SK-N-SH (cell line): ENCODE measurements at regions not wholly inside any gene's neighbourhood (a gene's known extent, or its start where the extent isn't known, plus 50 kb on each side); places are given as distances from the start of the nearest gene placed in this dataset.

Experiments used
- CTCF ChIA-PET: fragments of 300-600, 350-600 bp; formaldehyde crosslinking; extraction: SDS; loops from one replicate; lab custom pipeline; 2021; lab: Yijun Ruan, JAX
- POLR2A ChIA-PET: fragments of 350-600 bp; sonication (Branson Sonifier 250); formaldehyde crosslinking; extraction: SDS; loops from one replicate; lab custom pipeline; 2020; ENCODE audit warnings: antibody characterized with exemption, inconsistent platforms; lab: Yijun Ruan, JAX
- DNase-seq: peaks from one replicate; pipeline ENCODE4 v3.0.0; 2012
- H2AFZ ChIP-seq: fragments of 200-600 bp; sonication (generic); 2 replicates; pipeline ENCODE4 v1.8.1; 2016; ENCODE audit warnings: antibody characterized with exemption, mild to moderate bottlenecking, low read depth
- H3F3A ChIP-seq: fragments of 200-600 bp; sonication (generic); replicated peaks from 2 replicates; pipeline ENCODE3; 2016; ENCODE audit warnings: antibody characterized with exemption, mild to moderate bottlenecking; ENCODE audit not compliant: insufficient read depth
- H3K27ac ChIP-seq, 2 experiments: fragments of 200-500 bp in 1 of 2; fragments of 200-600 bp in 1 of 2; sonication (Bioruptor generic) in 1 of 2; sonication (generic), shearing (Covaris generic) in 1 of 2; 2 replicates each; pipeline versions ENCODE4 v1.5.1 to v1.6.1; 2014 to 2016; ENCODE audit warnings: low read depth in 2 of 2, inconsistent platforms in 1 of 2, low read length in 1 of 2, mild to moderate bottlenecking in 1 of 2, mixed read lengths in 1 of 2
- H3K27me3 ChIP-seq: fragments of 200-600 bp; sonication (generic), shearing (Covaris generic); 2 replicates; pipeline ENCODE4 v1.6.1; 2016; ENCODE audit warnings: mixed run types; ENCODE audit not compliant: insufficient read depth
- H3K36me3 ChIP-seq, 2 experiments: fragments of 200-500 bp in 1 of 2; fragments of 200-600 bp in 1 of 2; sonication (Bioruptor generic) in 1 of 2; sonication (generic) in 1 of 2; replicated peaks in 1 of 2; 2 replicates each; pipeline versions ENCODE3 to v1.5.1; 2014 to 2016; ENCODE audit warnings: low read length in 1 of 2, mild to moderate bottlenecking in 1 of 2; ENCODE audit not compliant: insufficient read depth in 2 of 2, control insufficient read depth in 1 of 2
- H3K4me1 ChIP-seq, 2 experiments: fragments of 200-500 bp in 1 of 2; fragments of 200-600 bp in 1 of 2; sonication (Bioruptor generic) in 1 of 2; sonication (generic), shearing (Covaris generic) in 1 of 2; 2 replicates each; pipeline versions ENCODE4 v1.5.1 to v1.6.1; 2014 to 2016; ENCODE audit warnings: low read depth in 1 of 2, low read length in 1 of 2, mixed run types in 1 of 2; ENCODE audit not compliant: insufficient read depth in 2 of 2, control insufficient read depth in 1 of 2
- H3K4me2 ChIP-seq: fragments of 200-600 bp; sonication (generic), shearing (Covaris generic); 2 replicates; pipeline ENCODE4 v1.6.1; 2017; ENCODE audit warnings: mixed run types
- H3K4me3 ChIP-seq, 2 experiments: fragments of 200-500 bp in 1 of 2; fragments of 200-600 bp in 1 of 2; sonication (Bioruptor generic) in 1 of 2; sonication (generic), shearing (Covaris generic) in 1 of 2; 2 replicates each; pipeline versions ENCODE4 v1.5.1 to v1.8.1; 2014 to 2016; ENCODE audit warnings: low read depth in 2 of 2, inconsistent platforms in 1 of 2, low read length in 1 of 2, mild to moderate bottlenecking in 1 of 2, mixed read lengths in 1 of 2, moderate library complexity in 1 of 2
- H3K79me2 ChIP-seq: fragments of 200-600 bp; sonication (generic); 2 replicates; pipeline ENCODE4 v1.8.1; 2017; ENCODE audit warnings: mild to moderate bottlenecking; ENCODE audit not compliant: insufficient read depth
- H3K9ac ChIP-seq: fragments of 200-600 bp; sonication (generic); 2 replicates; pipeline ENCODE4 v1.6.1; 2017; ENCODE audit warnings: mixed run types
- H3K9me2 ChIP-seq: fragments of 200-600 bp; sonication (generic); 2 replicates; pipeline ENCODE4 v1.6.1; 2017; ENCODE audit warnings: mixed run types
- H3K9me3 ChIP-seq: fragments of 200-600 bp; sonication (generic); 2 replicates; pipeline ENCODE4 v1.6.1; 2017; ENCODE audit warnings: mixed run types, mild to moderate bottlenecking, moderate library complexity
- H4K20me1 ChIP-seq: fragments of 200-600 bp; sonication (generic); 2 replicates; pipeline ENCODE4 v1.6.1; 2017; ENCODE audit warnings: mild to moderate bottlenecking, mixed run types; ENCODE audit not compliant: insufficient read depth
- CHD2 ChIP-seq: fragments of 150-350 bp; IDR thresholded peaks from 2 replicates; pipeline ENCODE4 v1.6.1; 2018; ENCODE audit warnings: low read length; ENCODE audit not compliant: partially characterized antibody
- EP300 ChIP-seq, 2 experiments: IDR thresholded peaks; 2 replicates each; pipeline versions ENCODE4 v1.4.0 to v1.6.1; 2012; ENCODE audit warnings: borderline replicate concordance in 1 of 2, low read depth in 1 of 2, low read length in 1 of 2
- EZH2phosphoT487 ChIP-seq: fragments of 200-600 bp; sonication (generic); IDR thresholded peaks from 2 replicates; pipeline ENCODE4 v1.6.1; 2017; ENCODE audit warnings: low read depth, mixed run types, mild to moderate bottlenecking, antibody characterized with exemption, moderate library complexity, borderline replicate concordance
- FOSL2 ChIP-seq: IDR thresholded peaks from 2 replicates; pipeline ENCODE4 v1.4.0; 2012; ENCODE audit warnings: low read depth, mild to moderate bottlenecking, moderate library complexity, borderline replicate concordance
- FOXM1 ChIP-seq: IDR thresholded peaks from 2 replicates; pipeline ENCODE4 v1.4.0; 2012; ENCODE audit warnings: low read depth, mild to moderate bottlenecking
- JUND ChIP-seq: IDR thresholded peaks from 2 replicates; pipeline ENCODE4 v1.4.0; 2012
- MEF2A ChIP-seq: IDR thresholded peaks from 2 replicates; pipeline ENCODE4 v1.4.0; 2012; ENCODE audit warnings: low read depth, borderline replicate concordance
- NFIC ChIP-seq: IDR thresholded peaks from 2 replicates; pipeline ENCODE4 v1.4.0; 2012; ENCODE audit warnings: borderline replicate concordance
- NRF1 ChIP-seq: IDR thresholded peaks from 2 replicates; pipeline ENCODE4 v1.6.1; 2012; ENCODE audit warnings: low read depth, mild to moderate bottlenecking, low read length
- POLR2AphosphoS5 ChIP-seq: IDR thresholded peaks from 2 replicates; pipeline ENCODE4 v1.6.1; 2012; ENCODE audit warnings: low read depth, low read length
- RAD21 ChIP-seq: IDR thresholded peaks from 2 replicates; pipeline ENCODE4 v1.6.1; 2012; ENCODE audit warnings: mild to moderate bottlenecking, low read length
- RCOR1 ChIP-seq: fragments of 150-350 bp; IDR thresholded peaks from 2 replicates; pipeline ENCODE4 v1.6.1; 2017; ENCODE audit warnings: antibody characterized with exemption, low read length
- RFX5 ChIP-seq: IDR thresholded peaks from 2 replicates; pipeline ENCODE4 v1.6.1; 2012; ENCODE audit warnings: mild to moderate bottlenecking, improper control_type of control experiment, low read length
- RXRA ChIP-seq: IDR thresholded peaks from 2 replicates; pipeline ENCODE4 v1.4.0; 2012; ENCODE audit warnings: low read depth, mild to moderate bottlenecking, borderline replicate concordance
- SIN3A ChIP-seq: IDR thresholded peaks from 2 replicates; pipeline ENCODE4 v1.6.1; 2012; ENCODE audit warnings: low read depth, mild to moderate bottlenecking, low read length, moderate library complexity, borderline replicate concordance
- SMC3 ChIP-seq: IDR thresholded peaks from 2 replicates; pipeline ENCODE4 v1.6.1; 2012; ENCODE audit warnings: low read depth, low read length, improper control_type of control experiment
- TAF1 ChIP-seq: IDR thresholded peaks from 2 replicates; pipeline ENCODE4 v1.6.1; 2012; ENCODE audit warnings: low read depth, mild to moderate bottlenecking, low read length, moderate library complexity, borderline replicate concordance
- TCF12 ChIP-seq: IDR thresholded peaks from 2 replicates; pipeline ENCODE4 v1.4.0; 2012
- YY1 ChIP-seq: IDR thresholded peaks from 2 replicates; pipeline ENCODE4 v1.4.0; 2012; ENCODE audit warnings: low read depth, mild to moderate bottlenecking
- WGBS: methylation state at CpG from one replicate; pipeline ENCODE4 v1.1.6; 2017; ENCODE audit warnings: low lambda C conversion rate; 5-methylcytosine and 5-hydroxymethylcytosine counted together
- TF ChIP-seq, protein P1 (sequence below): fragments of 150-350 bp; IDR thresholded peaks from 2 replicates; pipeline ENCODE4 v1.6.1; 2017; ENCODE audit warnings: antibody characterized with exemption, low read length, low read depth, borderline replicate concordance
- TF ChIP-seq, protein P2 (sequence below): fragments of 200-600 bp; sonication (generic); IDR thresholded peaks from 2 replicates; pipeline ENCODE4 v1.6.1; 2017; ENCODE audit warnings: antibody characterized with exemption, mild to moderate bottlenecking, moderate library complexity
- TF ChIP-seq, protein P3 (sequence below): IDR thresholded peaks from 2 replicates; pipeline ENCODE4 v1.6.1; 2012; ENCODE audit warnings: mild to moderate bottlenecking, low read depth, low read length, moderate library complexity
- TF ChIP-seq, protein P4 (sequence below): IDR thresholded peaks from 2 replicates; pipeline ENCODE4; 2012
- TF ChIP-seq, protein P5 (sequence below): IDR thresholded peaks from 2 replicates; pipeline ENCODE4 v1.4.0; 2012; ENCODE audit warnings: low read depth, borderline replicate concordance

DNA sequence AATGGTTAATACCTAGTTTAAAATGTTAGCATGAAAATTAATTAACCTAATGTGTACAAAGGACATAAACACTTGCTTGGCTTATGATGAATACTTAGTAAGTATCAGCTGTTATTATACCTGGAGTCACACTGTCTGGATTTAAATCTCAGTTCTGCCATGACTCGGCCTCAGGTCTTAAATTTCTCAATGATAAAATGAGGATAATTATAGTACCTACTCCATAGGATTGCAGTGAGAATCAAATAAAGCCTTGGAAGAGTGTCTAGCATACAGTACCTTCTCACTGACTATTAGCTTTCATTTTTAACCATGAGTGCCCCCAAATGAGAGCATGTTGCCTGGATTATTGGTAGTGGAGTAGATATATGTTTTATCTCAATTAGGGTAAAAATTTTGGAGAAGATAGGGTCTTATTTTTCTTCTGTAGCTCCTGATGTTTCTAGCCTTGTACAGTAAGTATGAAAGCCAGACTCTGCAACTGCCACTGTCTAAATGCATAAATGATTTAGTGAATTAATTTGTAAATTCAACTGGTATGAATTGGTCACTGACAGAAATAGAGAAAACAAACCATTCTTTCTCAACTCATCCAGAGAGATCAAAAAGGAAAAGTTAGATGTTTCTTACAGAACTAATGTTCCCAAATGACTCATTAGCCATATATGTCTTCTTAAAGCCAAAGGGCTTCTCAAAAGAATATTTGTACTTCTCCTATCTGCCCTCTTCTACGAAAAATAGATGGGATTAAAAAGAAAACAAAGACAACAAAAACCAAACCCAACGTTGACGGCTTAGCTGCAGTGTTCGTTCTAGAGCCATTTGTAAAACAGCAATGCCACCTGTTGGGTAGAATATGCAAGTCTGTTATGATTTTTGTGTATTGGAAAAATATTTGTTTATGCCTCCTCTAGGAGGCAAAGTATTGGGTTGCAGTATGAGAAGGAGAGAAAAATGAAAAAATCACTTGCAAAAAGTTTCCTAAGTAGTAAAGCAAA is 53.8 kb upstream of the MROH9 start:
- POLR2A ChIA-PET = no interaction called here
- DNase-seq = no peak
- TF ChIP-seq RXRA = 0 out of 2 replicates have a peak, but pooled peaks have one; percentile 8
- TF ChIP-seq, protein P1, sequence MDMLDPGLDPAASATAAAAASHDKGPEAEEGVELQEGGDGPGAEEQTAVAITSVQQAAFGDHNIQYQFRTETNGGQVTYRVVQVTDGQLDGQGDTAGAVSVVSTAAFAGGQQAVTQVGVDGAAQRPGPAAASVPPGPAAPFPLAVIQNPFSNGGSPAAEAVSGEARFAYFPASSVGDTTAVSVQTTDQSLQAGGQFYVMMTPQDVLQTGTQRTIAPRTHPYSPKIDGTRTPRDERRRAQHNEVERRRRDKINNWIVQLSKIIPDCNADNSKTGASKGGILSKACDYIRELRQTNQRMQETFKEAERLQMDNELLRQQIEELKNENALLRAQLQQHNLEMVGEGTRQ = no peak
- TF ChIP-seq, protein P2, sequence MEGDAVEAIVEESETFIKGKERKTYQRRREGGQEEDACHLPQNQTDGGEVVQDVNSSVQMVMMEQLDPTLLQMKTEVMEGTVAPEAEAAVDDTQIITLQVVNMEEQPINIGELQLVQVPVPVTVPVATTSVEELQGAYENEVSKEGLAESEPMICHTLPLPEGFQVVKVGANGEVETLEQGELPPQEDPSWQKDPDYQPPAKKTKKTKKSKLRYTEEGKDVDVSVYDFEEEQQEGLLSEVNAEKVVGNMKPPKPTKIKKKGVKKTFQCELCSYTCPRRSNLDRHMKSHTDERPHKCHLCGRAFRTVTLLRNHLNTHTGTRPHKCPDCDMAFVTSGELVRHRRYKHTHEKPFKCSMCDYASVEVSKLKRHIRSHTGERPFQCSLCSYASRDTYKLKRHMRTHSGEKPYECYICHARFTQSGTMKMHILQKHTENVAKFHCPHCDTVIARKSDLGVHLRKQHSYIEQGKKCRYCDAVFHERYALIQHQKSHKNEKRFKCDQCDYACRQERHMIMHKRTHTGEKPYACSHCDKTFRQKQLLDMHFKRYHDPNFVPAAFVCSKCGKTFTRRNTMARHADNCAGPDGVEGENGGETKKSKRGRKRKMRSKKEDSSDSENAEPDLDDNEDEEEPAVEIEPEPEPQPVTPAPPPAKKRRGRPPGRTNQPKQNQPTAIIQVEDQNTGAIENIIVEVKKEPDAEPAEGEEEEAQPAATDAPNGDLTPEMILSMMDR = peak; percentile 84
- no peak for TF ChIP-seq POLR2AphosphoS5
- no peak for TF ChIP-seq SIN3A
- TF ChIP-seq RAD21 = peak; percentile 73
- peak in 1 of 2 experiments; percentile 35; a peak in 1 of 4 replicates for TF ChIP-seq EP300 (IDR thresholded peaks at IDR 0.05; ENCODE audit: borderline replicate concordance in 1 of 2, low read depth in 1 of 2, low read length in 1 of 2)
- TF ChIP-seq TCF12 = peak; percentile 49
- TF ChIP-seq MEF2A = peak; percentile 39; the same call in 1 of the 2 replicates
- TF ChIP-seq EZH2phosphoT487 = no peak
- no peak for TF ChIP-seq YY1
- TF ChIP-seq RFX5 = no peak
- no peak for TF ChIP-seq TAF1
- TF ChIP-seq FOXM1 = peak; percentile 37; the same call in 1 of the 2 replicates
- TF ChIP-seq, protein P3, sequence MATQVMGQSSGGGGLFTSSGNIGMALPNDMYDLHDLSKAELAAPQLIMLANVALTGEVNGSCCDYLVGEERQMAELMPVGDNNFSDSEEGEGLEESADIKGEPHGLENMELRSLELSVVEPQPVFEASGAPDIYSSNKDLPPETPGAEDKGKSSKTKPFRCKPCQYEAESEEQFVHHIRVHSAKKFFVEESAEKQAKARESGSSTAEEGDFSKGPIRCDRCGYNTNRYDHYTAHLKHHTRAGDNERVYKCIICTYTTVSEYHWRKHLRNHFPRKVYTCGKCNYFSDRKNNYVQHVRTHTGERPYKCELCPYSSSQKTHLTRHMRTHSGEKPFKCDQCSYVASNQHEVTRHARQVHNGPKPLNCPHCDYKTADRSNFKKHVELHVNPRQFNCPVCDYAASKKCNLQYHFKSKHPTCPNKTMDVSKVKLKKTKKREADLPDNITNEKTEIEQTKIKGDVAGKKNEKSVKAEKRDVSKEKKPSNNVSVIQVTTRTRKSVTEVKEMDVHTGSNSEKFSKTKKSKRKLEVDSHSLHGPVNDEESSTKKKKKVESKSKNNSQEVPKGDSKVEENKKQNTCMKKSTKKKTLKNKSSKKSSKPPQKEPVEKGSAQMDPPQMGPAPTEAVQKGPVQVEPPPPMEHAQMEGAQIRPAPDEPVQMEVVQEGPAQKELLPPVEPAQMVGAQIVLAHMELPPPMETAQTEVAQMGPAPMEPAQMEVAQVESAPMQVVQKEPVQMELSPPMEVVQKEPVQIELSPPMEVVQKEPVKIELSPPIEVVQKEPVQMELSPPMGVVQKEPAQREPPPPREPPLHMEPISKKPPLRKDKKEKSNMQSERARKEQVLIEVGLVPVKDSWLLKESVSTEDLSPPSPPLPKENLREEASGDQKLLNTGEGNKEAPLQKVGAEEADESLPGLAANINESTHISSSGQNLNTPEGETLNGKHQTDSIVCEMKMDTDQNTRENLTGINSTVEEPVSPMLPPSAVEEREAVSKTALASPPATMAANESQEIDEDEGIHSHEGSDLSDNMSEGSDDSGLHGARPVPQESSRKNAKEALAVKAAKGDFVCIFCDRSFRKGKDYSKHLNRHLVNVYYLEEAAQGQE = no peak
- TF ChIP-seq, protein P4, sequence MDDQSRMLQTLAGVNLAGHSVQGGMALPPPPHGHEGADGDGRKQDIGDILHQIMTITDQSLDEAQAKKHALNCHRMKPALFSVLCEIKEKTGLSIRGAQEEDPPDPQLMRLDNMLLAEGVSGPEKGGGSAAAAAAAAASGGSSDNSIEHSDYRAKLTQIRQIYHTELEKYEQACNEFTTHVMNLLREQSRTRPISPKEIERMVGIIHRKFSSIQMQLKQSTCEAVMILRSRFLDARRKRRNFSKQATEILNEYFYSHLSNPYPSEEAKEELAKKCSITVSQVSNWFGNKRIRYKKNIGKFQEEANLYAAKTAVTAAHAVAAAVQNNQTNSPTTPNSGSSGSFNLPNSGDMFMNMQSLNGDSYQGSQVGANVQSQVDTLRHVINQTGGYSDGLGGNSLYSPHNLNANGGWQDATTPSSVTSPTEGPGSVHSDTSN = peak; percentile 61
- TF ChIP-seq CHD2 = no peak
- TF ChIP-seq FOSL2 = peak; percentile 32; the same call in 1 of the 2 replicates
- no peak for TF ChIP-seq NRF1
- TF ChIP-seq RCOR1 = no peak
- TF ChIP-seq, protein P5, sequence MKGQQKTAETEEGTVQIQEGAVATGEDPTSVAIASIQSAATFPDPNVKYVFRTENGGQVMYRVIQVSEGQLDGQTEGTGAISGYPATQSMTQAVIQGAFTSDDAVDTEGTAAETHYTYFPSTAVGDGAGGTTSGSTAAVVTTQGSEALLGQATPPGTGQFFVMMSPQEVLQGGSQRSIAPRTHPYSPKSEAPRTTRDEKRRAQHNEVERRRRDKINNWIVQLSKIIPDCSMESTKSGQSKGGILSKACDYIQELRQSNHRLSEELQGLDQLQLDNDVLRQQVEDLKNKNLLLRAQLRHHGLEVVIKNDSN = no peak
- TF ChIP-seq JUND = peak; percentile 34
- TF ChIP-seq NFIC = peak; percentile 4; the same call in 1 of the 2 replicates
- TF ChIP-seq SMC3 = peak; percentile 66

More for the DNA sequence above, 53.8 kb upstream of the MROH9 start:
- Histone ChIP-seq H3K79me2 (peaks cover 14% of the 10 kb centered on the region), H3K36me3 (peaks cover 0 to 11% of the 10 kb centered on the region in 2 experiments), H2AFZ (no peak overlapping the region), H3K9me2 (no peaks in the 10 kb centered on the region), H3K9ac (peak overlapping the region; percentile 55; the same call in 1 of the 2 replicates), H3K4me2 (peak overlapping the region; percentile 50), H3K4me3 (no peak overlapping the region; a peak in 2 of 4 replicates), H3K27me3 (no peaks in the 10 kb centered on the region), H3K4me1 (peaks cover 0 to 30% of the 10 kb centered on the region in 2 experiments; a peak in 3 of 4 replicates), H3K9me3 (no peaks in the 10 kb centered on the region), H4K20me1 (no peaks in the 10 kb centered on the region), H3F3A (peaks cover 63% of the 10 kb centered on the region), H3K27ac (peak overlapping the region; percentile 82 to 88)
- 1% methylated on average over 5 of the region's 5 CpGs for WGBS
- CTCF ChIA-PET = interaction anchor here (0.7 kb wide), 1 partner anchor 1302 kb away, joined by 3 read pairs; no protein-coding TSS in a partner anchor
